Panc1 (cell line): ENCODE measurements at regions not wholly inside any gene's neighbourhood (a gene's known extent, or its start where the extent isn't known, plus 50 kb on each side); places are given as distances from the start of the nearest gene placed in this dataset.

Experiments used
- ATAC-seq: fragments of 200-7000 bp; cut with Tn5 transposase; 2 replicates; pipeline ENCODE4 v1.9.1; 2020; ENCODE audit warnings: mild to moderate bottlenecking, moderate library complexity
- BruUV-seq: library from RNA; stranded (reverse); fragments of 400-500 nt; replicated peaks from 2 replicates; lab custom pipeline; 2021; lab: Mats Ljungman, UMichigan
- CTCF ChIA-PET: fragments of 300-600 bp; sonication (Branson Sonifier 250); formaldehyde crosslinking; loops from one replicate; lab custom pipeline; 2022; ENCODE audit warnings: antibody characterized with exemption; lab: Charles Lee
- POLR2A ChIA-PET: fragments of 300-600 bp; sonication (Branson Sonifier 250); formaldehyde crosslinking; loops from one replicate; lab custom pipeline; 2022; ENCODE audit warnings: antibody characterized with exemption; lab: Charles Lee
- DNase-seq: peaks from one replicate; pipeline ENCODE4 v3.0.0-alpha.2; 2010; ENCODE audit warnings: low read depth, low spot score
- H3K27ac ChIP-seq: 2 replicates; pipeline ENCODE4 v1.5.1; 2011; ENCODE audit warnings: mild to moderate bottlenecking, low read length, inconsistent platforms
- H3K27me3 ChIP-seq: fragments of 200-500 bp; sonication (Bioruptor generic); 2 replicates; pipeline ENCODE4 v1.6.0; 2014; ENCODE audit warnings: low read length, inconsistent platforms; ENCODE audit not compliant: control insufficient read depth, insufficient read depth
- H3K36me3 ChIP-seq: fragments of 200-500 bp; sonication (Bioruptor generic); 2 replicates; pipeline ENCODE4 v1.5.1; 2014; ENCODE audit warnings: inconsistent platforms, mild to moderate bottlenecking, low read length, moderate library complexity; ENCODE audit not compliant: control insufficient read depth, insufficient read depth
- H3K4me1 ChIP-seq: 2 replicates; pipeline ENCODE4 v1.5.1; 2011; ENCODE audit warnings: inconsistent platforms, mild to moderate bottlenecking, low read length, moderate library complexity; ENCODE audit not compliant: control insufficient read depth, insufficient read depth
- H3K4me3 ChIP-seq, 2 experiments: 2 replicates each; pipeline ENCODE4 v1.5.1; 2011 to 2012; ENCODE audit warnings: low read depth in 2 of 2, low read length in 2 of 2, mild to moderate bottlenecking in 2 of 2, inconsistent platforms in 1 of 2, moderate library complexity in 1 of 2
- H3K9me3 ChIP-seq: fragments of 200-500 bp; sonication (Bioruptor generic); 2 replicates; pipeline ENCODE4 v1.5.1; 2014; ENCODE audit warnings: low read depth, mild to moderate bottlenecking, inconsistent platforms, low read length, moderate library complexity; ENCODE audit not compliant: control insufficient read depth, insufficient read depth
- CTCF ChIP-seq: fragments of 450-650 bp; IDR thresholded peaks from 2 replicates; pipeline ENCODE4 v1.5.1; 2017; ENCODE audit warnings: mild to moderate bottlenecking
- POLR2AphosphoS5 ChIP-seq: IDR thresholded peaks from 2 replicates; pipeline ENCODE4 v1.6.1; 2012; ENCODE audit warnings: mild to moderate bottlenecking, low read depth, low read length, moderate library complexity
- REST ChIP-seq, 2 experiments: IDR thresholded peaks; 2 replicates each; pipeline ENCODE4 v1.6.1; 2011 to 2012; ENCODE audit warnings: low read depth in 2 of 2, control low read depth in 1 of 2, low read length in 1 of 2, mild to moderate bottlenecking in 1 of 2, moderate library complexity in 1 of 2; ENCODE audit not compliant: insufficient read depth in 1 of 2
- SIN3A ChIP-seq: IDR thresholded peaks from 2 replicates; pipeline ENCODE4 v1.6.1; 2012; ENCODE audit warnings: low read depth, mild to moderate bottlenecking, low read length, moderate library complexity, borderline replicate concordance; ENCODE audit not compliant: insufficient read depth
- TCF7L2 ChIP-seq: IDR thresholded peaks from 2 replicates; pipeline ENCODE4 v1.6.1; 2011; ENCODE audit warnings: mild to moderate bottlenecking, low read depth, low read length, inconsistent platforms
- in situ Hi-C: cut with HindIII; loops from 2 replicates; pipeline ENCODE4 v1.10.0; 2016; ENCODE audit warnings: low sequenced_read_pairs, low pct_unique_long_range_greater_than_20kb
- intact Hi-C: fragments of 100-400 bp; cut with micrococcal nuclease; formaldehyde crosslinking; loops from one replicate; pipeline ENCODE4 v1.10.0; 2022; ENCODE audit not compliant: unreplicated experiment

GRCh38 chr3:87898971-87899370 lies 159.8 kb downstream of the CGGBP1 start:
- in situ Hi-C loops = no loop called here
- DNase-seq (no peak), ATAC-seq (no peak)
- Histone ChIP-seq H3K36me3 (no peaks in the 10 kb centered on the region), H3K27ac (no peak overlapping the region), H3K4me1 (no peaks in the 10 kb centered on the region), H3K27me3 (no peaks in the 10 kb centered on the region), H3K9me3 (no peaks in the 10 kb centered on the region), H3K4me3 (no peak overlapping the region)
- CTCF ChIA-PET = no interaction called here
- BruUV-seq = no TSS peak
- POLR2A ChIA-PET = no interaction called here
- intact Hi-C loops = no loop called here
- TF ChIP-seq CTCF (no peak), TCF7L2 (no peak), REST (IDR thresholded peaks at IDR 0.05; ENCODE audit: insufficient read depth in 1 of 2, low read depth in 2 of 2, low read length in 1 of 2) (no peak), POLR2AphosphoS5 (no peak), SIN3A (no peak)

GRCh38 chr3:87895983-87896382 lies 162.8 kb downstream of the CGGBP1 start:
- POLR2A ChIA-PET = no interaction called here
- CTCF ChIA-PET = no interaction called here
- in situ Hi-C loops = no loop called here

More at GRCh38 chr3:87895983-87896382, 162.8 kb downstream of the CGGBP1 start:
- Histone ChIP-seq H3K27me3 (no peaks in the 10 kb centered on the region), H3K36me3 (no peaks in the 10 kb centered on the region), H3K4me1 (no peaks in the 10 kb centered on the region), H3K9me3 (no peaks in the 10 kb centered on the region), H3K4me3 (no peak overlapping the region), H3K27ac (no peak overlapping the region)
- intact Hi-C loops = no loop called here
- BruUV-seq = no TSS peak
- DNase-seq (no peak), ATAC-seq (no peak)
- TF ChIP-seq SIN3A = no peak
- no peak for TF ChIP-seq CTCF
- TF ChIP-seq TCF7L2 = no peak
- no peak for TF ChIP-seq POLR2AphosphoS5
- TF ChIP-seq REST (IDR thresholded peaks at IDR 0.05; ENCODE audit: insufficient read depth in 1 of 2, low read depth in 2 of 2, low read length in 1 of 2) = no peak
